Calu3 (cell line): ENCODE measurements at regions not wholly inside any gene's neighbourhood (a gene's known extent, or its start where the extent isn't known, plus 50 kb on each side); places are given as distances from the start of the nearest gene placed in this dataset.

ENCODE experiments used
- BruUV-seq: library from RNA; stranded (reverse); fragments of 400-500 nt; replicated peaks from 2 replicates; lab custom pipeline; 2021; lab: Mats Ljungman, UMichigan
- CTCF ChIA-PET: fragments of 300-600 bp; sonication (Branson Sonifier 250); formaldehyde crosslinking; loops from one replicate; lab custom pipeline; 2022; ENCODE audit warnings: antibody characterized with exemption; lab: Charles Lee
- DNase-seq: peaks from one replicate; pipeline ENCODE4 v3.0.0; 2022
- H3K27ac Mint-ChIP-seq: one replicate; pipeline ENCODE4 v1.8.0; 2022; ENCODE audit warnings: mixed read lengths; ENCODE audit not compliant: unreplicated experiment
- H3K27me3 Mint-ChIP-seq: one replicate; pipeline ENCODE4 v1.8.0; 2022; ENCODE audit warnings: mixed read lengths; ENCODE audit not compliant: unreplicated experiment
- H3K36me3 Mint-ChIP-seq: one replicate; pipeline ENCODE4 v1.8.0; 2022; ENCODE audit warnings: mild to moderate bottlenecking, moderate library complexity, mixed read lengths; ENCODE audit not compliant: insufficient read depth, unreplicated experiment
- H3K4me1 Mint-ChIP-seq: one replicate; pipeline ENCODE4 v1.8.0; 2022; ENCODE audit warnings: mild to moderate bottlenecking, low read depth, mixed read lengths; ENCODE audit not compliant: unreplicated experiment
- H3K4me3 Mint-ChIP-seq: one replicate; pipeline ENCODE4 v1.8.0; 2022; ENCODE audit warnings: mild to moderate bottlenecking, low read depth, moderate library complexity, mixed read lengths; ENCODE audit not compliant: unreplicated experiment
- H3K9me3 Mint-ChIP-seq: one replicate; pipeline ENCODE4 v1.8.0; 2022; ENCODE audit warnings: low read depth, mixed read lengths; ENCODE audit not compliant: unreplicated experiment
- intact Hi-C: fragments of 100-400 bp; cut with micrococcal nuclease; formaldehyde crosslinking; loops from one replicate; pipeline ENCODE4 v1.10.0; 2022; ENCODE audit not compliant: unreplicated experiment
- TF ChIP-seq, protein P1 (sequence below): fragments of 200-600 bp; IDR thresholded peaks from one replicate; pipeline ENCODE4 v1.8.0; 2022; ENCODE audit warnings: antibody characterized with exemption; ENCODE audit not compliant: unreplicated experiment

DNA sequence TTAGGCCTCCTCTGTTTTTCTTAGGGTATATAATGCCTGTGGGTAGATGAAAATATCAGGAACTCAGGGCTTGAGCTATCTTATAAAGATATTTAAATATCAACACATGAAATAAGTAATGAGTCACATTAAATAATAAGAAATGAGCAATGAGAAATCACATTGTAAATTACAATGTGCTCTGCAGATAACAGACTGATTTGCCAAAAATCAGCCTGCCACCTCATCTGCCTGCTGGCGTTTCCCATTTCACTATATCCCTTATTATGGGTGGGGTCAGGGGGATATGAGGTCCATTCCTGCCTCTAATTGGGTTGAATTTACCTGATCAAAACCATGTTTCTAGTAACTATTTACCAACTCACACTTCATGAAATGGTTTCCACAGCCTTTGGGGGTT, 335.2 kb downstream of the CDC5L start:
- Mint-ChIP-seq H3K27ac (no peak overlapping the region), H3K4me3 (no peak overlapping the region), H3K36me3 (no peaks in the 10 kb centered on the region), H3K9me3 (no peaks in the 10 kb centered on the region), H3K27me3 (peaks cover 69% of the 10 kb centered on the region), H3K4me1 (no peaks in the 10 kb centered on the region)
- BruUV-seq, result no TSS peak
- TF ChIP-seq, protein P1, sequence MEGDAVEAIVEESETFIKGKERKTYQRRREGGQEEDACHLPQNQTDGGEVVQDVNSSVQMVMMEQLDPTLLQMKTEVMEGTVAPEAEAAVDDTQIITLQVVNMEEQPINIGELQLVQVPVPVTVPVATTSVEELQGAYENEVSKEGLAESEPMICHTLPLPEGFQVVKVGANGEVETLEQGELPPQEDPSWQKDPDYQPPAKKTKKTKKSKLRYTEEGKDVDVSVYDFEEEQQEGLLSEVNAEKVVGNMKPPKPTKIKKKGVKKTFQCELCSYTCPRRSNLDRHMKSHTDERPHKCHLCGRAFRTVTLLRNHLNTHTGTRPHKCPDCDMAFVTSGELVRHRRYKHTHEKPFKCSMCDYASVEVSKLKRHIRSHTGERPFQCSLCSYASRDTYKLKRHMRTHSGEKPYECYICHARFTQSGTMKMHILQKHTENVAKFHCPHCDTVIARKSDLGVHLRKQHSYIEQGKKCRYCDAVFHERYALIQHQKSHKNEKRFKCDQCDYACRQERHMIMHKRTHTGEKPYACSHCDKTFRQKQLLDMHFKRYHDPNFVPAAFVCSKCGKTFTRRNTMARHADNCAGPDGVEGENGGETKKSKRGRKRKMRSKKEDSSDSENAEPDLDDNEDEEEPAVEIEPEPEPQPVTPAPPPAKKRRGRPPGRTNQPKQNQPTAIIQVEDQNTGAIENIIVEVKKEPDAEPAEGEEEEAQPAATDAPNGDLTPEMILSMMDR, result no peak
- no peak for DNase-seq
- intact Hi-C loops, result no loop called here
- CTCF ChIA-PET, result no interaction called here

GRCh38 chr6:44723439-44724197, 336.1 kb downstream of the CDC5L start:
- CTCF ChIA-PET, result no interaction called here
- TF ChIP-seq, protein P1, result no peak
- H3K4me1 Mint-ChIP-seq, result no peaks in the 10 kb centered on the region
- peaks cover 61% of the 10 kb centered on the region for H3K27me3 Mint-ChIP-seq
- BruUV-seq, result no TSS peak
- intact Hi-C loops, result no loop called here
- no peaks in the 10 kb centered on the region for H3K36me3 Mint-ChIP-seq
- H3K4me3 Mint-ChIP-seq, result no peak overlapping the region
- no peaks in the 10 kb centered on the region for H3K9me3 Mint-ChIP-seq
- no peak for DNase-seq
- H3K27ac Mint-ChIP-seq, result no peak overlapping the region

- no TSS peak for BruUV-seq
- no peak overlapping the region for H3K4me3 Mint-ChIP-seq
- H3K36me3 Mint-ChIP-seq, result no peaks in the 10 kb centered on the region
- DNase-seq, result no peak
- H3K4me1 Mint-ChIP-seq, result no peaks in the 10 kb centered on the region
- TF ChIP-seq, protein P1, result no peak
- H3K9me3 Mint-ChIP-seq, result no peaks in the 10 kb centered on the region
- intact Hi-C loops, result no loop called here
- peaks cover 48% of the 10 kb centered on the region for H3K27me3 Mint-ChIP-seq
- H3K27ac Mint-ChIP-seq, result no peak overlapping the region
- CTCF ChIA-PET, result no interaction called here
Observed at GRCh38 chr6:44725070-44725469, 337.6 kb downstream of the CDC5L start.

DNA sequence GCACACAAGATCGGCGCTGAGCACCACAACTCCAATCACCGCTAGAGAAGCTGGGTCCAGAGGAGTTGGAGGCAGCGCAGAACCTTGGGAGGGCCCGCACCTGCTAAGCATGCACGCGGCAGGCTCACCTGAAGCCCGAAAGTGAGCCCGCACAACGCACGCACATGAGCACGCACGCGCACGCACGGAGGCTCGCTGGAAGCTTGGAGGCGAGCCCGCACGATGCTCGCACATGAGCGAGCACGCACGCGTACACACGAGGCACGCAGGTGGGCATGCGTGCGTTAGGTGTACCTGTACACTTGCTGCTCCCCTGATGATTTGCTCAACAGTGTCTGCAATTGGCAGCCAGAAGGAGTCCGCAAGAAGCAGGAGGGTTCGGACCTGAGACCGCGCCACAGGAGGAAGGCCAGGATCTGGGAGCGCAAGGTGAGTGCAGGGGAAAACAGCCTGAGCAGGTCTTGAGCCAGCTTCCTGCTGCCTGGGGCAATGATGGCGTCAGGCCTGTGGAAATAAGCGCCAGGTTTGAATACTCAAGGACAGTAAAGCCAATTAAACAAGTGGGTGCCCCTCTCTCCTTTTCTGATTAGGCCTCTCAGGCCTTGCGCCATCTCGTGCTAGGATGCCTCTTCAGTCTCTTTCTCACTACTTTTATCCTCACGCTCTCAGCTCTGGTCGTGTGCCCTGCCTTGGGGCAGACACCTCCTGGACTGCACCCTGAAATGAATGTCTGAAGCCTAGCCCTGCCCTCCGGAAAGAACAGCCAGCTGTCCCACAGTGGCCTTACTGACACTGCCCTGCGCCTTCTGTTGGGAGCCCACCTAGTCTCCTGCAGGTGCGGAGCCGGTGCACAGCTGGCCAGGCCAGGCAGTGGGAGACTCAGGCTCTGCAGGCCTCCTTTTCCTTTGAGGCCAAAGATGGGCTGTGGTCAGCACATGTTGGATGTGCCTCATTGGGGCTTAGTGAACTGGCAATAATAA, 340.4 kb downstream of the CDC5L start:
- no peaks in the 10 kb centered on the region for H3K4me1 Mint-ChIP-seq
- CTCF ChIA-PET, result no interaction called here
- no TSS peak for BruUV-seq
- no peaks in the 10 kb centered on the region for H3K9me3 Mint-ChIP-seq
- no peaks in the 10 kb centered on the region for H3K36me3 Mint-ChIP-seq
- peaks cover 55% of the 10 kb centered on the region for H3K27me3 Mint-ChIP-seq
- H3K27ac Mint-ChIP-seq, result no peak overlapping the region
- TF ChIP-seq, protein P1, result no peak
- H3K4me3 Mint-ChIP-seq, result no peak overlapping the region
- DNase-seq, result no peak
- intact Hi-C loops, result no loop called here
